ENCODE measurements at regions not wholly inside any gene's neighbourhood (a gene's known extent, or its start where the extent isn't known, plus 50 kb on each side); places are given as distances from the start of the nearest gene placed in this dataset.
A peak's percentile ranks its signal among the peaks of the same experiment; 100 is the strongest.

- no peak for DNase-seq (ENCODE audit: low spot score)
These were observed 714.0 kb downstream of the DIAPH3 start for GRCh38 chr13:59449750-59450149.

DNA sequence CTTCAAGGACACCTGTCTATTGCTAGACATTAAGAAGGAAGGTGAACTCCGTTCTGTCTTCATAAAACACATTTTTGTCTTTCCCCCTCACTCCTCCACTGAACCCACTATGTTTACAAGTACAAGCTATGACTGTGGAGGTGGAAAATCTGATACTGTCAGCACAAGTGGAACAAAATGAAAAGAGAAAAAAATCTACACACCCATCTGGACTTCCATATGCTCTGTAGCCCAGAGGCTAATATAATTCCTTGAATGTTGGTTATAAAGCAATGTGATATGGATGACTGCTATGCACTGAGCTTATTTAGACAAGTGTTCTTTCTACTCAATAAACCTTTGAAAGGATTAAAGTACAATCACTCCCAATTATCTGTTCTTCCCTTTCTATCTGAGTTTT, 713.5 kb downstream of the DIAPH3 start:
- DNase-seq (ENCODE audit: low spot score): no peak

GRCh38 chr13:59451236-59451635, 712.5 kb downstream of the DIAPH3 start:
- DNase-seq (ENCODE audit: low spot score): no peak

- peak; percentile 59 for DNase-seq (ENCODE audit: low spot score)
These were observed 711.4 kb downstream of the DIAPH3 start for GRCh38 chr13:59452189-59452890.

DNA sequence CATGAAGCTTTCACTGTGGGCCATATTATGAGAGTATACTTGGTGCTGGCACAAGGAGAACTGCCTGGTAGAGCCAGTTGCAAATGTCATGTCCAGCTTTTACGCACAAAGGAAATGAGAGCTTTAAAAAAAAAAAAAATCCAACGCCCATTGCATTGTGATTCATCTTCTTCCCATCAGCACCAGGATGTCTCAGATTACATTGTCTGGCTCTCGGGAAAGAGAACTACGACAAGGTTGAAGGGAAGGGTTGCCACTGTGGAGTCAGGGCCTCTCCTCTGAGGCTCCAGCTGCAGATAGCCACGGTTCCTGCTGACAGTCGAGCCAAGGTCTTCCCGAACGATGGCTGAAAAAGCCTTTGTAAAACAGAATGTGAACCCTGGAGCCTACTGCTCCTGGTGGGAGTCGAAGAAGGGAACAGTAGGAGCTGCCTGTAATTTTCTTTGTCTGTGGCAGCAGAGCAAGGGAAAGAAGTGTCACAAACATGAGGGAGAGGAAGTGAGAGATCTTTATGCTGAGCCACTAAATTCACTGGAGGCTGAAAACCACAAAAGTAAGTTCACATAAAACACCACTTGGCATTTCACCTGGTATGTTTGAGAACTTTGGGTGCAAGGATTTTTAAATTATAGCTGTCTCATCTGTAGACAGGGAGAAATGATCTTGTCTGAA, 704.7 kb downstream of the DIAPH3 start:
- DNase-seq (ENCODE audit: low spot score): no peak

GRCh38 chr13:59459972-59460371, 703.8 kb downstream of the DIAPH3 start:
- DNase-seq (ENCODE audit: low spot score): no peak

DNA sequence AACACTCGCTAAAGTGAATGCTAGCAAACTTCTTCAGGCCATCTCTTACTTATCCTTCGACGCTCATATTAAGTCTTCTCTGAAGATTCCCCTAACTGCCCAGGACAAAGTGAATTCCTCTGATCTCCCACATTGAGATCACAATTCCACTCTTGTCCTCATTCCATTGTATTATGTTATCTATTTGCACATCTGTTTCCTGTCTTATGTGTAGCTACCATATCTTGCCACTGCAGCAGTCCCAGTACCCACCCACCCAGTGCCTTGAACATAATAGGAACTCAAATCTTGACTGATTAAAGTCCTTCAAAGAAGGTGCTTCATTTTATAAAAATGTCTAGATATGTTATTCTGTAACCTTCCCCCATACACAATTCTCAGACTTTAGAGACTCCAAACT, 702.3 kb downstream of the DIAPH3 start:
- no peak for DNase-seq (ENCODE audit: low spot score)

DNA sequence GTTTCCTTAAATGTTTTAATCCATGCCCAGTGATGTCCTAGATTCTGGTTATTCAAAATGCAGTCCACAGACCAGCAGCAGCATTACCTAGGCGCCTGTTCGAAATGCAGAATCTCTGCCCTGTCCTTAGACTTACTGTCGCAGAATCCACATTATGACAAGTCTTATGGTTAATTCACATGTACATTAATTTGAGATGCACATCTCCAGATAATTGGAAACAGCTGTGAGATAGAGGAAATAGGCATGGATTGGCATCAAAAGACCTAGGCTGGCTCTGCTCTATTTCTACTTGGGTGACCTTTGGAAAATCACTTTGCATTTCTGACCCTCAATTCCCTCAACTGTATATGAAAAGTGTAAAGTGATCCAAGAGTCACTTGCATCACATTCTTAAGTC, 700.7 kb downstream of the DIAPH3 start:
- DNase-seq (ENCODE audit: low spot score): no peak

DNA sequence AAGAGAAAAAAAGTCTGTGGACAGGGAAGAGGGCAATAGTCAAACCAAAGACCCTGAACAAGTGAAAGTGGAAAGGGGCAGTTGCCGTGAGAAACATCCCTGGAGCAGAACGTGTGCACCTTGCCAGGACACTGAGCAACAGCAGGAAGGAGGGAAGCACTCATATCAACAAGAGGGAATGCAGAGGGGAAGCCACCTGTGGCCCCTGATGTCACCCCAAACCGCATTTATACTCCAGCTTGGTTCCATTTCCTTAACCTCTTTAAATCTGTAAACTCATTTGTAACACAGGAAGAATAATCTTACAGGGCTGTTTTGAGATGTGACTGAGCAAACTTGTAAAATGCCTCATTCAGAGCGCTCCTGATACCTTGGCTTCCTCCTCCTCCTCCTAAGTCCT, 698.8 kb downstream of the DIAPH3 start:
- no peak for DNase-seq (ENCODE audit: low spot score)

DNA sequence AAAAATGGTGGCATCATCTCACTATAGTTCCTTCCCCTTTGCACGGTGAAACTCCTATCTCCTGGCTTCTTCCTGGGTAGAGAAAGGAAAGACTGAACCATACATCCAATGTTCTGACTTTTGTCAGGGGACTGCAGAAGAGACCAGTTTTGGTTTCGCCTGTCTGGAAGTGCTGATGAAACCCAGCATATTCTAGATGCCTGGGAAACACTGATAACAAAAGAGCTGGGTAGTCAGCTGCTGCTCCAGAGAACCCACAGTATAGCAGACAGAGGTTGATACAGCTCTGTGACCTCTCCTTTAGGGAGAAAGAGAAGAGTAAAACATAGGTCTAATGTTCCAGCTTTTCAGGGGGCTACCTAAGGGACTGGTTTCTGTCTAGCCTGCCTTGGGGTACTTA, 695.3 kb downstream of the DIAPH3 start:
- DNase-seq (ENCODE audit: low spot score): no peak

- DNase-seq (ENCODE audit: low spot score): no peak
These were observed 692.6 kb downstream of the DIAPH3 start for GRCh38 chr13:59471106-59471505.

- DNase-seq (ENCODE audit: low spot score): no peak
These were observed 691.6 kb downstream of the DIAPH3 start for GRCh38 chr13:59472134-59472533.

GRCh38 chr13:59474696-59475095, 689.0 kb downstream of the DIAPH3 start:
- DNase-seq (ENCODE audit: low spot score): no peak

- DNase-seq (ENCODE audit: low spot score): no peak
These were observed 687.8 kb downstream of the DIAPH3 start for GRCh38 chr13:59475911-59476310.

- DNase-seq (ENCODE audit: low spot score): no peak
These were observed 687.4 kb downstream of the DIAPH3 start for GRCh38 chr13:59476366-59476765.

GRCh38 chr13:59477011-59477410, 686.7 kb downstream of the DIAPH3 start:
- no peak for DNase-seq (ENCODE audit: low spot score)

DNA sequence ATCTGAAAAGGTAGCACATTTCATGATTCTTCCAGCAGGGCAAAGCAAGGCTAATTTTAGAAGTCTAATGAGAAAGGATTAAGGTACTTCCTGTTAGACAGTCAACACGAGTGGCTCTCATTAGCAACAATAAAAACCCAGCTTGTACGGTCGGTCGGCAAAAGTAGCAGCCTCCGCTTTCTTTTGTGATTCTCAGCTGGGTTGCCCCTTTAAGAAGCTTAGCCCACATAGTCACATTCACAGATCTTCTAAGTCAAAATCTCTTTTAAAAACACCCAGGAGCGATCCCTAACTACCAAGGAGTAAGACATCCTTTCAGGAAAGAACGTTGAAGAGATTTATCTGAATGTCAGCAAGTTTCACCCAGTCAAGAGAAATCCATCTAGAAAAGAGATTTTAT, 684.8 kb downstream of the DIAPH3 start:
- DNase-seq (ENCODE audit: low spot score): no peak

- no peak for DNase-seq (ENCODE audit: low spot score)
These were observed 684.1 kb downstream of the DIAPH3 start for GRCh38 chr13:59479629-59480028.

DNA sequence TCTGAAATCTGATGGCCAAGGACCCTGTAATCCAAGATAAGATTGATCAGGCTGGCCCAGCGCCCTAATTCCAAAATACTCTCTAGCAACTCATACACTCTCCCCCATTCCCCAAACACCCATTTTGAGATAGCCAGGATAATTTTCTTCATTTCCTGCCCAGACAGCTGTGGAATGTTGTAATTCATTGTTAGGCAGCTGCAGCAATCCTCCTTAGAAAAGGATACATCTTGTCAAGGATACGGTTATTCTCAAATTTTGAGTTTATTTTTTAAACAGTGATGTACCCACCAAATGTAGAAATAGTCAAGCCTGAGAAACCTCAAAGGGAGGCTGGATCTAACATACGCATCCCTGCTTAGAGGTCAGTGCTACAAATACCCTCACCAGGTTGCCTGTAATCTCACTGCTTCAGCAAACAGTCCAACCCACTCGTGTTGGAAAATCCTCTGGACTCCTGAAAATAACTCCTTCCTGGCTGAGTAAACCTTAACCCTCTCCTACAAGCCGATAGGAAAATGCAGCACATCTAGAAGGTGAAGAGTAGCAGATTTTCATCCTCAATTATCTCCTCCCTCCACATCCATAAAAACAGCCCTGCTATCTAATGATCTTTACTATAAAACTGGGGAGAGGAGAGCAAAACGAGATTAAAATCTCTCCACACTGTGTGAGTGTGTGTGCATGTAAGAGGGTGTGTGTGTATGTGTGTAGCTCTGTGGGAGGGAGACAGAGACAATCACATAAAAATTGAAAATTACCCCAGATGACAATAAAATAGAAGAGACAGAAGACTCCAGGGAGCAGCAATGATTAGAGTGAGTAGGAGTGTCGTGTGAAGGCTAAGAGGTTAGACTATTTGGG, 683.1 kb downstream of the DIAPH3 start:
- DNase-seq (ENCODE audit: low spot score): no peak

DNA sequence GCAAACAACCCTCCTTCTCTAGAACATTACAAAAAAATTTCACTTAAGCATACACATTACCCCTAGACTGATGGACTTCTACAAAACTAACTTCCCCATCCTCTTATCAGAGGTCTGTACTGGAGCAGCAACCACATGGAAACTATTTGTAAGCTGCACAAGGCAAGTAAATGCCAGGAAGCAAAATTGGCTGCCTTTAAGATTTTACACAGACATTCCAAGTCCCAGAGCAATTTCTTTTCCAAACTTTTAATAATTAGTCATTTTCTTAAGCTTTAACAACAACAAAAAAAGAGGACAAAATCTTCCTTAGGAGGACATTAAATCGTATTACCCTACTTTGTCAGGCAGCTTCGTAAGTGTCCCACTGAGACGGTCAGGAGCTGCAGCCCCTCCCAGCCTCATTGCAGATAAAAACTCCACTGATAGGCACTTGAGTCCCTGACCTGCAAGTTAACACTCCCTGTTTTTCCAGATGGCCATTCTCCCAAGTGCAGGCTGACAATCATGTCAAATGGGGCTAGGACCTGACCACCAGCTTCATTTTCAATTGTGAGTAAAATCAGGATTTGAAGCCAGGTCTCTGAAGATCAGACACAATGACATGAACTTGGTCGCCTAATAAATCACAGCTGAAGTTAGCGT, 680.1 kb downstream of the DIAPH3 start:
- no peak for DNase-seq (ENCODE audit: low spot score)

DNA sequence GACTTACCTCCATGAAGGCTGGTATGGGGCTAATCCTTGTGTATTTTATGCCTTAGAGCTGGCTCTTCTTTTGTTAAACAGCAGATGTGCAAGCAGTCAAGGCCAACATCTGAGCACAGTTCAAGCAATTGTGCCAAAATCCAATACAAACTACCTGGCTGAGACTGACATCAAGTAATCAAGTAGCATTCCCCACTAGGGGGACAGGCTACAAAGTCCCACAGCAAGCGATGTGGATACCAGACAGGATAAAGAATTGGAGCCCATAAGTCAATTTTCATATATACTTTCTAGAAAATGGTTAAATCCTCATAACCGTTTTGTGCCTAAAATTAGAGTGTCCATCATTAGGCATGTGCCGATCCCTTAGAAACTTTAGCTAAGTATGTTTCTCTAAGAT, 675.8 kb downstream of the DIAPH3 start:
- no peak for DNase-seq (ENCODE audit: low spot score)

- DNase-seq (ENCODE audit: low spot score): no peak
These were observed 675.3 kb downstream of the DIAPH3 start for GRCh38 chr13:59488436-59488835.

- DNase-seq (ENCODE audit: low spot score): no peak
These were observed 673.1 kb downstream of the DIAPH3 start for GRCh38 chr13:59490651-59491050.

Data from D341Med (cell line).